DMS153 treated with DMSO at 0.1 percent for 48 hours (cell line): ENCODE measurements at regions not wholly inside any gene's neighbourhood (a gene's known extent, or its start where the extent isn't known, plus 50 kb on each side); places are given as distances from the start of the nearest gene placed in this dataset.
A peak's percentile ranks its signal among the peaks of the same experiment; 100 is the strongest.

Source experiments
- DNase-seq: peaks from one replicate; lab custom pipeline; 2025; ENCODE audit not compliant: unreplicated experiment; lab: John Stamatoyannopoulos, UW

DNA sequence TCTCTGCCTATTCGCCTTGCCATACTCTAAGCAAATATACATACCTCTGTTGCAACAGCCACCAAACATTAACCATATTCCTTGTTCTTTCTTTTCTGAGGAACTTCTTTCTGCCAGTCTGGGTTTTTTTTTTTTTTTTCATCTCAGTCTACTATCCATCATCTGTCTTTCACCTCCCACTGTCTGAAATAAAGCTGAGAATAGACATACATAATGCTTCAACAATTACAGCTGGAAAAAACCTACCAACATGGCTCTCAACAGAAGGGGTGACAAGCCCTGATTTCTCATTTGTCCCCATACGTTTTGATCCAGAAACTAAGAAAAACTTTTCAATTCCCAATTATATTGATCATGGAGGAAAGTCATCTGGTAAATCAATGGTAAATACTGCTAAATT is 728.8 kb upstream of the POU3F3 start:
- no peak for DNase-seq

DNA sequence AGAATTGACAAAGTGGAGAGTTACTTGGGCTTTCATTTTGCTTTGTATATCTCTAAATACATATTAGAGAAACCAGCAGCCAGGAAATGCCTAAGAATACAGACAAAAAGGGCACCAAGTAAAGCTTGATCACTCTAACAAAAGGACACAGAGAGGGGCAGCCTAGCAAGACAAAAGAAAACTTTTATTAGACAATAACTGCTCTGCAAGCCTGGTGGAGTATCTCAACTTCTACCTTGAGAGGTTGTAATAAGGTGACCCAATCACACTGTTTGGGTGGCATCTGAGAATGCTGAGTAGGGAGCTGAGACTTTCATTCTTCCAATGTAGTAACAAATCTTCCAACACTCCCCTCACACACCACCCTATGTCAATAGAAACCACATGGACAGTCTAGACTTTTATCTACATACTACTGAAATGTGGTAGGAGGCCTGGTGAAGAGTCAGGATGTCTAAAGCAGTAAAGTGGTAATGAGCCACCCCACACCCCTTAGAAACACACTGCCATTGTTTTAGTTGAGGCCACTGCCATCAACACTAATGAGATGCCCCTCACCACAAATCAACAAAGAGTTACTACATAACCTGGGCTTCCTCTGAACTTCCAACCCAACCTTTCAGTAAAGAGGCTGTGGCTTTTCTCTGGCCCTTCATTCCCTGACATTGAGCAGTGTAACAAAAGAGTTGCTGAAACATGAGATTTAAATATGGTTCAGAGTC is 726.7 kb upstream of the POU3F3 start:
- DNase-seq: no peak

DNA sequence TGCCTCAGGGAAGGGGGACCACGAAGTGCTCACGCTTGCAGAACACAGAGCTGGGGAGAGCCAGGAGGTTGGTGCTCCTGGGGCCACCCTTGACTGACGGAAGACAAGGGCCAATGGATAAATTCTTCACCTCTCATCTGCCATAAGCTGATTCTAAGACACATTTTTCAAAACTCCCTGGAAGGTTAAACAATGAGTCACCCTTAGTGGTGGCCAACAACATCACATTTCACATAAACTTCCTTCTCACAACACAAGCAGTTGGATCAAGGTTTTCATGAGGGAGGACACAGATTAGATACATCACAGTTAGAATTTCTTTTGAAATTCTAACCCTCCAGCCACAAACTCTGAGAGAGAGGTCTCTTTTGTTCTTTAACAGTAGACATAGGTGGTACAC is 713.6 kb upstream of the POU3F3 start:
- DNase-seq: no peak

DNA sequence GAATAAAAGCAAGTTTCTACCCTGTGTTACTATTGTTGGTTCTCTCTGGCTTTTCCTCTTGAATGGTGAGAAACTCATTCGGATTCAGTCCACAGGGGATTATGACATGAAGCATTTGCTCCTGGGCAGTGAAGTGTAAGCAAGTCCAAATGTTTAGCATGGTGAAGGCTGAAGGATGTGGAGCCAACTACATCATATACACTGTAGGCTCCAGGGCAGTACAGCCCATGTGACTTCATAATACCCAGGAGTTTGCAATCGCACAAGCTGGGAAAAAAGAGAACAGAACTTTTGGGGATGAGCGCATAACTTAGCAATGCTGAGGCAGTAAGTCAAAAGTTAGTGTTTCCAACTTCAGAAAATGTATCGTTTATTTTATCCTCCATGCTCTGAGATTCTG is 695.7 kb upstream of the POU3F3 start:
- DNase-seq: no peak

DNA sequence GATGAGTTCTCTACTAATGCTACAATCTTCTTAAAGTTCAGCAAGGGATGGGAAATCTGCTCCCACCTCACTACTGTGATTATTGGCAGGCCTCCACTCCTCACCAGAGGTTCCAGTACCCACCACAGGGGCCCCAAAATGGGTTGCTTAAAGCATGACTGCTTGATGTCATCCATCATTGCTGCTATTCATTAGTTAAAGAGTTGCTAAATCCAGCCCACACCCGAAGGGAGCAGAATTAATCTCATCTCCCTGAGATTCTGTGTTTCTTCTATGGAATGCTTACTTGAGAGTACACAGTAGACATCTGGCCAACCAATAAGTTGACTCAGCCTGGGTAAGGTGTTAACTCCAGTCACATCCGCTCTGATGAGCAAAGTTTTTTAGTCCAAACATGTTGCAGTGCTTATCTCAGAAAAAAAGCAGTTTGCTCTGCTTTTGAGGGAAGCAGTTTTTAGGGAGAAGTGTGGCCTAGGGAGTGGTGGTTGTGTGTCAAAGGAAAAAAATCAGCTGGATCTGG is 690.2 kb upstream of the POU3F3 start:
- no peak for DNase-seq

DNA sequence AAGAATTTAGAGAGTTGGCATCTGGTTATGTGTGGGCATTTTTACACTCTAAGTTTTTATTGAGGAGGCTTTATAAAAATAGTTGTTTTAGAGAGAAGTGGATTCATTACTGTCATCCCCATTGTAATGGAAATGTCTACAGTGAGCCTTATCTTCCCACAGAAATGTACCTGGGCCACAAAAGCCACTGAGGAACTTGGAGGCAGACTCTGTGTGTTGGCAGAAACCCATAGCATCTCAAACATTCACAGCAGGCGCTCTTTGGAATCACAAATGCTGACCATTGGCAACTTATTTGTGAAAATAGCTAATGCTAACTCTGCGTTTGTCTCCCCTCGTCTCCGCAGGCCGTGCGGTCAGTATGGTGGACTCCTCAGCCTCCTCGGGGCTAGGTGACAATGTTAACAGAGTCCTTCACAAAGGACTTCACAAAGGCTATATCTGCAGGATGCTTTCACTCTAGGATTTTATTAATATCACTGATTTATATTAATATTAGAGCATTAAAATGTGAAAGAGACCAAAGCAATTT is 689.1 kb upstream of the POU3F3 start:
- no peak for DNase-seq

DNA sequence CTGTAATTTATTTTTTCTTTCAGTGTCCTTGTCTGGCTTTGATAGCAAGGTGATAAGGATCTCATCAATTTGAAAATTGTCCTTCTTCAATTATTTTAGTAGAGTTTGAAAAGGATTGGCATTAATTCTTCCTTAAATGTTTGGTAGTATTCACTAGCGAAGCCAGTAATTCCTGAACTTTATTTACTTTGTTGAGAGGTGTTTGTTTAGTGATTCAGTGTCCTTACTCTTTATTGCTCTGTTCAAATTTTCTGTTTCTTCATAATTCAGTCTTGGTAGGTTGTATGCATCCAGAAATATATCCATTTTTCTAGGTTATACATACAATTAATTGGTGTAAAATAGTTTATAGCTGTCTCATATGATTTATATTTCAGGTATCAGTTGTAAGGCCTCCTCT is 676.7 kb upstream of the POU3F3 start:
- DNase-seq: peak; percentile 10

DNA sequence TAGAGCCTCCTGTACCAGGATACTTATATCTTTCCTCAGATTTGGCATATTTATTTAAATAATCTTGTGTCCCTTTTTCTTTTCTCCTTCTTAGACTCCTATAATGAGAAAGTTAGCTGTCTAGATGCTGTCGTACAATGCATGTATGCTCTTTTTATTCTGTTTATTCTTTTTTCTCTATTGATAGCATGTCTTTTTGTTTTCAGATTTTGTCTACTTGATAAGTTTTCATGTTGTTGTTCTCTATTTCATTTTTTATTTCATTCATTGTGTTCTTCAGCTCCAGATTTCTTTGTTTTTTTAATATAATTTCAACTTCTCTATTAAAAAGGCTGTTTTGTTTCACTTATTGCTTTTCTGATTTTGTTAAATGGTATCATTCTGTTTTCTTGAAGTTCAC is 674.3 kb upstream of the POU3F3 start:
- no peak for DNase-seq

DNA sequence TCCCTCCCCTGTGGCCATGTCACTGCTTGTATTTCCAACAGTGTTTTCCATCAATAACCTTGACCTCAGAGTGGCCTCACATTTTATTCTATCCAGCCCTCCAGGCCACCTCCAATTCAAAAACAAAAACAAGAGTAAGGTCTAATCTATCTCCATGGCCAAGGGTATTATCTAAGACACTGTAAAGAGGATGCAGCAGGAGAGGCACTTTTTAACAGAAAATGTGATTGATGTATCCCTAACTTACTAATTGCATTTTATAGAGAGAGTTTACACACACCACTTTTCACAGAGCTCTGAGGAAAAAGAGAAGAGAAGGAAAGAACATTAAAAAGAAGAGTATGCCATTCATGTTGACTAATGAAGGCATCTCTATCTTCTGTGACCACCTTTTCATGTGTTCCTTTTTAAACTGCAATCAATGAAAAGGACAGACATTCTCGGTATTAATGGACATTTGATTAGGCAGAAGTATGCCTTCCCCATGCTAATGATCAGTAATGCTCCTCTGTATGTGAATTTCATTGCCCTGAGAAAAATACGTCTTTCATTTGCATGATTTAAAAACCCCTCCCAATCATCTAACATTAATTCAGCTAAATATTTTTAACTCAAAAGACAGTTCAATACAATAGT is 653.3 kb upstream of the POU3F3 start:
- DNase-seq: no peak

DNA sequence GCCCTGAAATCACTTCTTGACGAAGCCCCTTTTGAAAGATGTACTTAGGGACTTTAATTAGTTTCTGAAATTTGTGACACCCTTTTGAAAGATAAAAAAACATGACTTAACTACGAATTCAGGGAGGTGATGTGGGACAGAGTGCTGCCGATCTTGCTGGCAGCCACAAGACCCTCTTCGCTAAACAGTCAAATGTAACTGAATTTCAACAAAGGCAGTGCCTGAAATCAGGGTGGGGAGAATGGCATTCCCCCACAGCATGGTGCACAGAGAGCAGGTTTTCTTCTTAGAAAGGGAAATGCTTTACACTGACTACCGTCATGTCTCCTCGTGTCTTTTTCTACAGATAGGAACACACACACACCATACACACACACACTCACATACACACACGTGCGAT is 640.2 kb upstream of the POU3F3 start:
- DNase-seq: no peak

DNA sequence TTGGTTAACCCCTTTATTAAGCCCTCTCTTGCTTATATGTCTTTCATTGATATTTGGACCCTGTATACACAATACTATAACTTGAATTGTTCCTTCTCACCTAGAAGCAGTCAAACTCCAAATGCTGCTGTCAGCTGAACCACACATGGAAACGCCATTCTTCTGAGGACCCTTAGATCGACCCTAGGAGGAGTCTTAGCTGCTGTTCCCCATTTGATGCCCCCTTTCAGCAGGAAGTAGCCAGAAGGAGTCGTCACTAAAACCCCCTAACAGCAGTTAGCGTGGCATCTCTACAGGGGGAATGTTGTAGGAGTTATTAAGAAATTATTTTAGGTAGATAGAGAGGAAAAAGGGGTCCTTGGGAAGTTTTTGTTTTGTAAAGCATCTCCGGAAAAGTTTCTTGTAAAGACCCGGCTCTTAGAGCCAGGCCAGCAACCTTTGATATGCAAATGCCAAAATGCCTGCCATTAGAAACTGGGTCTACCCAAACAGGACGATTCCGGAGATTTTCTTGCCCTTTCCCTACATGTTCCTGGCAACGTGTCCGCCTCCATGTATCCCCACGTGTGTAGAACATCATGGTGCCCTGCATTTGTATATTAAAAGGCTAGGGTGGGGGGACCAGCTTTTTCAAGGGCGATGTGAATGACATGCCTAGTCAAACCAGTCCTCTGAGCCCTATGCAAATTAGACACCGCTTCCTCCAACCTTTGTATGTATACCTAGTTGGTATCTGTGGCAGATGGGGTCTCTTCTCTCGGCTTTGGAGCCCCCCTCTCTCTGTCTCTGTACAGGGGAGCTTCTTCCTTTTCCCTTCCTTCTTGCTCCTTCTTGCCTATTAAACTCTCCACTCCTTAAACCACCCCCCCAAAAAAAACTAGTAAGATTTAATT is 638.4 kb upstream of the POU3F3 start:
- DNase-seq: no peak

DNA sequence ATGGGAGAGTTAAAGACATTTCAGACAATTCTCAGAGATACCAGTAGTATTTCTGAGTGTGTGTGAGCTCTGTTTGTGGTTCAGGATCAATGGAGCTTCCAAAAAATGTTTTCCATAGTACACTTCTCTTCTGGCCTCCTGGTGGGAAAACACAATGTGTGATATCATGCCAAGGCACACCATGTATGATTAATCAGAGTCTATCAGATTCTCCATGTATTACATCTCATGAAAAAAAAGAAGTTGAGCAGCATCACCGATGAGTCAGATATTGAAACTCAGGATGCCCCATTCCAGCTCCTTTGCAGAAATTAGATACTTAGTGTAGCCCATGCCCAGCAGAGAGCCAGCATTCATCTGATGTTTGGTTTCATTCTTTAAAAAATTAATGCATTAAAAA is 620.3 kb upstream of the POU3F3 start:
- DNase-seq: no peak

DNA sequence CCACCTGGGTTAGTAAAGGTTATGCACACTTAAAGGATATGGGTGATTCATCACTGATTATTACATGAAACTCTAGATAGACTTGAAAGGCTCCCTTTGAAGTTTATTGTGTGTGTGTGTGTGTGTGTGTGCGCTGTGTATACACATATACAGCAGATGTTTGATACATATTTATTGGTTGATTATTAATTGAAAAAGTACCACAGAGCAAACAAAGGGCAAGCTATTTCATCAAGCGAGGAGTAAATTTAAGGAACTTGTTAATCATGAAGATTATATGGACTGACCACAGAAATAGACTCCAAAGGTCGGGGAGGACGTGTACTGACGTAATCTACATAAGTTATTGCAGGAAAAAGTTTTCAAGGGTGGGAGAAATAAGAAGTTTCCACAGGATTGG is 617.4 kb upstream of the POU3F3 start:
- DNase-seq: no peak

DNA sequence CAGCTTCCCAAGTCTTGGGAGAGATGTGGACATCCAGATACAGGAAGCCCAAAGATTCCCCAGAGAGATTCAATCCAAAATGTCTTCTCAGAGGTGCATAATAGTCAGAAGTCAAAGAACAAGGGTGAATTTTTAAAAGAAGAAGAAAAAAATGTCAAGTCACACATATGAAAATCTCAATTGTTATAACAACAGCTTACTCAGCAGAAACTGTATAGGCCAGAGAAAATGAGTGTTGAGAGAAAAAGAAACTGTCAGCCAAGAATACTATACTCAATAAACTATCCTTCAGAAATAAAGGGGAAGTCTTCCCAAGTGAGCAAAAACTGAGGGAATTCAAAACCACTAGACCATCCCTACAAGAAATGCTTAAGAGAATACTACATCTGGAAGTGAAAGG is 612.9 kb upstream of the POU3F3 start:
- DNase-seq: no peak

DNA sequence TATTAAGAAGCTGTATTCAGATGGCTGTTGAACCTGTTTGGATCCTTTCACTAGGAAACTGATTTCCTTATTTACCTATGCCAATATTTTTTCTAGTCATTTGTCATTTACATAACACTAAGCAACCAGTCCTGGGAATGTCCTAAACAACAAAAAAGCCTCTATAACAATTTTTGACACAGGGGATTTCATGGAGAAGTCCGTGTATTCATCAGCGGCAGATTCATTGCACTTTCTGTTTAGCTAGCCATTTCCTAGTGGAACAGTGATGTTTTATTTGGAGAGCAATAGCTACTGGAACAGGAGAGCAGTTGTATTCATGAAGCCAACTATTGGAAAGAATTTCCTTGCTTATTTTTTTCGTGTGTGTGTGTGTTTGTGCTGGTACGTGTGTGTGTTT is 604.3 kb upstream of the POU3F3 start:
- no peak for DNase-seq

DNA sequence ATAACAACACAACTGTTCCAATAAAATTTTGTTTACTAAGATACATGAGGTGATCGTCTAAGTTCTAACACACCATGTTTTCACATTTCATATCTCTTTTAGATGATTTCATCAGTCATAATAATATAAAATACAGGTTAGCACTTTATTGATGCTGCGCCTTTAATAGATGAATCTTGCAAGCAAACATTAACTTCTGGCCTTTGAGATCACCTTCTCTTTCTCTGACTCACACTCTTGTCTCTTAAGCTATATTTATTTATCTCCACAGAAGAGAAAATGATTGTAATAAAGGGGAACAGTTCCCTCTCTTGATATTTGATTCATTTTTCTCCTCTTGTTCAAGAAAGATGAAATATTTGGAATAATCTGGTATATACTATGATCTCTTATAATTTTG is 603.3 kb upstream of the POU3F3 start:
- DNase-seq: no peak

DNA sequence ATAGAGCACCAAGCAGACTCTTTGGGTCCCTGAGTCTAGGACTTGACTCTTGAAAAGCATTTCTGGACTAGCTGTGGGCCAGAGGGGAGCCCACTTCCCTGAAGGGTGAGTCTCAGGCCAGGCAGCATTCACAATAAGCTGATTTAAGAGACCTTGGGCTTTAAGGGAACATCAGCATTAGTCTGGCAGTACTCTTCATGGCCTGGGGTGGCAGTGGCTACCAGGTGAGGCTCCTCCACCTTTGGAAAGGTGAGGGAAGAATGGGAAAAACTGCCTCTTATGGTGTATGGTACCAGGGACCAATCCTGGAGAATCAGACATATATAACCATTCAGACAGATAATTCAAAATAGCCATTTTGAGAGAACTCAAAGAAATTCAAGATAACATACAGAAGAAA is 599.9 kb upstream of the POU3F3 start:
- no peak for DNase-seq

DNA sequence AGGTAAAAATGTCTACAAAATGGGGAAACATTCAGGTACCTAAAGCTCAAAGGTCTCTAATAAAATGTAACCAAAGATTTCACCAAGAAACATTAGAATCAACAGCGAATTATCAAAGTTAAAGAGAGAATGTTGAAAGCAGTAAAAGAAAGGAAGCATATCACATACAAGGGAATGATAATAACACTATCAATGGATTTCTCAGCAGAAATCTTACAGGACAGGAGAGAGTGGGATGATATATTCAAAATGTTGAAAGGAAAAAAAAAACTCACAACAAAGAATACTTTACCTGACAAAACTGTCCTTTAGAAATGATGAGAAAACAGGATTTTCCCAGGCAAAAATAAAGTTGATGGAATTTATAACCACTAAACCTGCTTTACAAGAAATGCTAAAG is 591.2 kb upstream of the POU3F3 start:
- DNase-seq: no peak

DNA sequence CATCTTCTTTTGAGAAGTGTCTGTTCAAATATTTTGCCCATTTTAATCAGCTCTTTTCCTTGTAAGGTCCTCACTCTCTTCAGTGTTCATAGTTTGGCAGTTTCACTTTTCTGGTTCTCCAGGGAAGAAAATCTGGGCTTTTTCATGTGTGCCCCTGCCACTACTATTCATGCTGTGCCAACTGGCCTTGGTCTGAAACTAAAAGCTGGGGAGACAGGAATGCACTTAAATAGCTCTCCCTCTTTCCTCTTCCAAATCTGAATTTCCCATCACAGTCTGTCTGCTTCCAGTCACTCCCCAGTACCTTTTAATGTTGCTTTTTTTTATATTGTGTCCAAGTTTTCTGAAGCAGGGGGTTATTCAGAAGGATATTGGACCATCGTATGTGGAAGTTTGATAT is 574.3 kb upstream of the POU3F3 start:
- no peak for DNase-seq

DNA sequence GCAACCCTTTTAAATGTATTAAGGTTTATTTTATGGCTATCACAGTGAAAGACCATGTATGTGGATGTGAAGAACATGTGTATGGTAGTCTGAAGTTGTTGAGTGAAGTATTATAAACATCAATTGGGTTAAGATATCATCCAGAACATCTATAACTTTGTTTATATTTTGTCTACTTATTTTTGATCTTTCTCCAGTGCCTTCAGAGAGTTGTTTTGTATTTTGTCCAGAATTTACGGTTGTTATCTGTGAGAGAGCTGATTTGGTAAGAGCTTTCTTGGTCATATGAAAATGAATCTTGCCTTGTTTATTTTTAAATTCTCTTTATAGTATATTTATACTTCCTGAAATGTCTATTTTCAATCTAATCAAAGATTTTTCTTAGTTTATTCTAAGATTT is 573.7 kb upstream of the POU3F3 start:
- no peak for DNase-seq

DNA sequence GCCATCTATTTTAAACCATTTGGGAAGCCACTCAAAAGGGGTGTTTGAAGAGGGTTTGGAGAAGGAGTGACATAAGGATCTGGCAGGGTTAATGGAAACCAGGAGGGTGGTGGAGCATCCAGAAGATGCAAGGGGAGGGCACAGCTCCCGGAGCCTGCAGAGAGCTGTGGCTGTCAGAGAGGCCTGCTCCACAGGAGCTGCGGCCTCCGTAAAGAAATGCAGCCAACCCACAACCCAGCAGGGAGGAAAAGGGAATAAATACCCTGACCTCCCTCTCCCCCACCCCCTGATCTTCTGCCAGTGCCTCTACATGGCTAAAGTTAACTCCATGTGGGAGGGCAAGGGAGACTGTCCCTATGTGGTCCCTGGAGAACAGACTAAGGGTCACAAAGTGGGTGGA is 567.1 kb upstream of the POU3F3 start:
- DNase-seq: no peak
